NCI-H1930 (cell line): ENCODE measurements at regions not wholly inside any gene's neighbourhood (a gene's known extent, or its start where the extent isn't known, plus 50 kb on each side); places are given as distances from the start of the nearest gene placed in this dataset.
"Not testable (repeated sequence)": the region's sequence is repeated elsewhere in the genome, so short reads cannot be mapped to it uniquely, and the experiment has no call there.

Source experiments
- DNase-seq, 2 experiments: peaks; one replicate each; lab custom pipeline; 2025; lab: John Stamatoyannopoulos, UW

- DNase-seq = no peak
Observed at GRCh38 chr14:103186909-103187586, 63.8 kb downstream of the TNFAIP2 start.

GRCh38 chr14:103187911-103188310, 64.7 kb downstream of the TNFAIP2 start:
- no peak for DNase-seq

DNA sequence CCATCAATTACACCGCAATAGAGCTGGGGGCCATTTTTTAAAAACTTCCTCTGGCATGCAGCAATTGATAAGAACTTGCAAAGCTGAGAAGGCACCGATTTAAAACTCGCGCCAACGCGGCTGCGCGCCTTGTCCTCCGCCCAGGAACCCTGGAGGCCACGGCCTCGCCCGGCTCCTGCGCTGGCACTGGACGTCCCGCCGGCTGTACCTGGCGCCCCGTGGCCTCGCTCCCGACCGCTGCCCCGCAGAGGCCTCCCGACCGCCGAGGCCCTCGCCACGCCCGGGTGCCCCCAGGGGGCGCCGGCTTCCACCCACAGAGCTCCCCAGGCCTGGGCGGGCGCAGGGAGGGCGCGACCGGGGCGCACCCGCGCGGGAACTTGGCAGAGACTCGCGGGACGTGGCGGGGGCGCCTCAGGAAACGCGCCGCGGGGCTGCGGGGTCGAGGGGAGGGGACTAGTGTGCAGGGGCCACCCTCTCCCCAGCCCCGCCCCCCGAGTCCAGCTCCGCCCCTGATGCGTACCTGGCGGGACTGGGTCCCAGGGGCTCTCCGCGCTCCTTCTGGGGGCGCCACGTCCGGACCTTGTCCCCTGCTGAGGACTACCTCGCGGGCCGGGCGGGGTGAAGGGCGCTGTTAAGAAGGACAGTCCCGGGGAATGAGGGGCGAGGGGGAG, 65.7 kb downstream of the TNFAIP2 start:
- peak; percentile 41 to 58 for DNase-seq

DNA sequence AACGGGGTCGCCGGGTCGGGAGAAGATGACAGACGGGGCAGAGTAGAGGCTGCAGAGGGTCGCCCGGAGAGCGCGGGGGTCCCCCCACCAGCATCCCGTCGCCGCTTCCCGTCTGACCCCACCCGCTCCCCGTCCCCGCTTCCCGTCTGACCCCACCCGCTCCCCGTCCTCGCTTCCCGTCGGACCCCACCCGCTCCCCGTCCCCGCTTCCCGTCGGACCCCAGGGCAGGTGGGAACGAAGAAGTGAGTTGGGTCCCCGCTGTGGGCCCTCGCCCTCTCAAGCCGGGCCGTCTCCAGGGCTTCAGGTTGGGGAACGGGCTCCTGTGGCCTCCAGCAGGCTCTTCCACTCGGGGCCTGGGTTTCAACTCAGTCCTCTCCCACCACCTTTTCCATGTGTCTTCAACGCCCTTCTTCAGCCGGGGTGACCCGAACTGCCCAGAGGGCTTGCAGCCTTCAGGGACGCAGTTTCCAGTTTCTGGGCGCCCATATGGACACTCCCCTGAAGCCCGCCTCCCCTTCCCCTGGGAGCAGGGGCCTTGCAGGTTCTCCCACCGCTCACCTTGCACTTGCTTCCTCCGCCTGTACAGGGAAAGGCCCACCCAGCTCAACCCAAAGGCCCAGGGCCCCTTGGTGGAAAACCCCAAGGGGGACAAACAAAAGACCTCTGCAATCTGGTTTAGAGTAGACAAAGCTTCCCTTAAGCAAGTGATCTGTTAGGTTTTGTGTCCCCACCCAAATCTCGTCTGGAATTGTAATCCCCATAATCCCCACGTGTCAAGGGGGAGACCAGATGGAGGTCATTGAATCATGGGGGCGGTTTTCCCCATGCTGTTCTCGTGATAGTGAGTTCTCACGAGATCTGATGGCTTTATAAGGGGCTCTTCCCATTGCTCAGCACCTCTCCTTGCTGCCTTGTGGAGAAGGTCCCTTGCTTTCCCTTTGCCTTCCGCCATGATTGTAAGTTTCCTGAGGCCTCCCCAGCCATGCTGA, 66.5 kb downstream of the TNFAIP2 start:
- no peak for DNase-seq

- DNase-seq = no peak
Observed at GRCh38 chr14:103190741-103191140, 67.5 kb downstream of the TNFAIP2 start.

- DNase-seq = no peak
Observed at GRCh38 chr14:103191844-103192243, 68.6 kb downstream of the TNFAIP2 start.

- DNase-seq = no peak
Observed at GRCh38 chr14:103192246-103192840, 69.1 kb downstream of the TNFAIP2 start.

DNA sequence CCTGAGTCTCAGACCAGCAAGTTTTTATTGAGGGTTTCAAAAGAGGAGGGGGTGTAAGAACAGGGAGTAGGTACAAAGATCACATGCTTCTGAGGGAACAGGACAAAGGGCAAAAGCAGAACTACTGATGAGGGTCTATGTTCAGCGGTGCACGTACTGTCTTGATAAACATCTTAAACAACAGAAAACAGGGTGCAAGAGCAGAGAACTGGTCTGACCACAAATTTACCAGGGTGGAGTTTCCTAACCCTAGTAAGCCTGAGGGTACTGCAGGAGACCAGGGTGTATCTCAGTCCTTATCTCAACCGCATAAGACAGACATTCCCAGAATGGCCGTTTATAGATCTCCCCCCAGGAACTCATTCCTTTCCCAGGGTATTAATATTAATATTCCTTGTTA, 69.6 kb downstream of the TNFAIP2 start:
- not testable (repeated sequence) for DNase-seq

DNA sequence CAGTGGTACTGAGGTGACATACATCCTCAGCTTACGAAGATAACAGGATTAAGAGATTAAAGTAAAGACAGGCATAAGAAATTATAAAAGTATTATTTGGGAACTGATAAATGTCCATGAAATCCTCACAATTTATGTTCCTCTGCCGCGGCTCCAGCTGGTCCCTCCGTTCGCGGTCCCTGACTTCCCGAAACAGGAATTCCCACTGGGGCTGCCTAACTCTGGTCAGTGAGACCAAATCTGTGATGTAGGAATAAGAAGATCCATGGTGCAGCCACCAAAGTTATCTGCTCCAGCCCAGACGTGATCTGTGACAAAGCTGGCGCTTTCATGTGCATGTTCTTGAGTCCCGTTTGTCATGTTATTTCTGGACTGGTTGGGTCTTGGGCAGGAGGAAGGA, 70.2 kb downstream of the TNFAIP2 start:
- not testable (repeated sequence) for DNase-seq

DNA sequence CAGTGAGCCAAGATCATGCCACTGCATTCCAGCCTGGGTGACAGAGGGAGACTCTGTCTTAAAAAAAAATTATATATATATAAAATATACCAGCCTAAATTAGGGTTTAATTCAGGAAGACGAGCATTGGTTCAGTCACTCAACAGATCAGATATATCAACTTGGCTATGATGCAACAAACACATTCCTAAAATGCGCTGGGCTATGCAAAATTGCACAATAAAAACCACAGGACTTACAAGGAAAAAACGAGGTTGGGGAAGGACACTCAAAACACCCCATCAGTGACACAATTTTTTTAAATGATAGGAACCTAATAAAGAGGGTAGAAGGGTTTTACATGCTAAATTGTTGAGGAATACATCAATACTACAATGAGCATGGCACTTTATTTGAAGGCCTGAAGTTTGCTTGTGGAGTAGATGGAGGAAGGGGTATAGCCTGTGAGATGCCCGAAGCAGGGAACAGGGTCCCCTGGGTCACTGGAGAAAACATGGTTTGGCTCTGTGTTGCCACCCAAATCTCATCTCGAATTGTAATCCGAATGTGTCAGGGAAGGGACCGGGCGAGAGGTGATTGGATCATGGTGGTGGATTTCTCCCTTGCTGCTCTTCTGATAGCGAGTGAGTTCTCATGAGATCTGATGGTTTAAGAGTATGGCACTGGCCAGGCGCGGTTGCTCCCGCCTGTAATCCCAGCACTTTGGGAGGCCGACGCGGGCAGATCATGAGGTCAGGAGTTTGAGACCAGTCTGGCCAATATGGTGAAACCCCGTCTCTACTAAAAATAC, 71.2 kb downstream of the TNFAIP2 start:
- DNase-seq = no peak

DNA sequence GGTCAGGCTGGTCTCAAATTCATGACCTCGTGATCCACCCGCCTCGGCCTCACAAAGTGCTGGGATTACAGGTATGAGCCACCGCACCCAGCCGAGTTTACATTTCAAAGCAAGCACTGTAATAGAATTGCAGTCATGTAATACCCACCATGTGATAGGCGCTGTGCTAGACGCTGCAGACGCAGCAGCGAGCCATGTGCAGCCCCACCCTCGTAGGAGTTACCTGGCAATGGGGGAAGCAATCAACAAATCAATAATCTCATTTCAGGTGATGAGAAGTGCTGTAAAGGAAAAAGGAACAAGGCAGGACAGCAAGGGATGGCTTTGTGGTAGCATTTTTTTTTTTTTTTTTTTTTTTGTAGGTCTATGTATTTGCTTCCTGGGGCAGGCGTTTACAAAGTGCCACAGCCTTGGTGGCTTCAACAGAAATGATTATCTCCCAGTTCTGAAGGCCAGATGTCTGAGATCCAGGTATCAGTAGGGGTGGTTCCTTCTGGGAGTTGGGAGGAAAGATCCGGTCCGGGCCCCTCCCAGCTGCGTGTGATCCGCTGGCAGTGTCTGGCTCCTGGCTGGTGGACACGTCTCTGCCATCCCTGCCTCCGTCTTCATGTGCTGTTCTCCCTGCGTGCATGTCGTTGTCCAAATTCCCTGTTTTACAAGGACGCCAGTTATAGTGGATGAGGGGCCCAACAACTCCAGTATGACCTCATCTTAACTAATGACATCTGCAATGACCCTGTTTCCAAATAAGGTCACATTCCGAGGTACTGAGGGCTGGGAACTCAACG, 72.8 kb downstream of the TNFAIP2 start:
- no peak for DNase-seq

GRCh38 chr14:103196716-103197115, 73.5 kb downstream of the TNFAIP2 start:
- DNase-seq = no peak

GRCh38 chr14:103198131-103199105, 75.2 kb downstream of the TNFAIP2 start:
- no peak for DNase-seq

DNA sequence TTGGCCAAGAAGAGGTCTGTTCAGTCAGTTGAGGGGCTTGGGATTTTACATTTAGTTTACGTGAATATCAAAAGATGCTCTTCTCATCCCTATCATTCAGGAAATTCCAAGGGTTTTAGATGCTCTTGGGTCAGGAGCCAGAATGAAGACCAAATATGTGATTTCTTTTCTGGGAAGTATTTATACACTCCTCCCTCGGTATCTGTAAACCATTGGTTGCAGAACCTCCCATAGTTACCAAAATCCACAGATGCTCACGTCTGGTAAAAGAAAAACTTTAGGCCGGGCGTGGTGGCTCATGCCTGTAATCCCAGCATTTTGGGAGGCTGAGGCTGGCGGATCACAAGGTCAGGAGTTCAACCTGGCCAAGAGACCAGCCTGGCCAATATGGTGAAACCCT, 75.9 kb downstream of the TNFAIP2 start:
- DNase-seq = no peak

DNA sequence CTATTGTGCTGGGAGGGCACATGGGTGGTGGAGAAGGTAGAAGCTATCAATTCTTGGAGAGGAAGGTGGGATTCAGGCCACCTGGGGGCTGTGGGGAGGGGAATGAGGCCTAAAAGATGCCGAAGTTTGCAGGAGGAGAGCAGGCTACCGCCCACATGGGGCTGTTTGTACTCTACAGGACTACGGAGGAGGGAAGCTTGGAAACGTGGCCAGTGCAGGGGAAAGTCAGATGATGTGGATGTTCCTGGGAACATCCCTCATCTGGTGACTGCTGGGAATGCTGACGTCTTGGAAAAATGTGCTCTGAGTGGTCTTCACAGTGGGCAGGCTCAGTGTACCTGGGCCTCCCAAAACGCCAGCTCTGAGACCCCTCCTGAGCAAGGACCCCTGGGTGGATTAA, 78.5 kb downstream of the TNFAIP2 start:
- DNase-seq = no peak

- no peak for DNase-seq
Observed at GRCh38 chr14:103204852-103205540, 81.7 kb downstream of the TNFAIP2 start.

DNA sequence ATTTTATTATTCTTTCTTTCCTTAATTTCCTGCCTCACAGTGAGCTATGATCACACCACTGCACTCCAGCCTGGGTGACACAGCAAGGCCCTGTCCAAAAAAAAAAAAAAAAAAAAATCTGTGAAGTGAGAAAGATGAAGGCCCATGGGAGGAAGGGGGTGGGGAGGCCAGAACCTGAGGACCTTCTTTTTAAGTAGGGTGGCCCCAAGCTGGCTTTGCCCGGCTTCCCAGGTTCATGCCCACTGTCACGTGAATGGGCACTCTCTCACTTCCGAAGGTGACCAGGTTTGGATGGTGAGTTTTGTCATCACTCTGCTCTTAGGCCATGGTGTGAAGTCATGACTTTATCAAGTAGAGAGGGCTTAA, 82.3 kb downstream of the TNFAIP2 start:
- no peak for DNase-seq

GRCh38 chr14:103206023-103206481, 82.8 kb downstream of the TNFAIP2 start:
- no peak for DNase-seq
